Stimulated activated CD8-positive, alpha-beta memory T cell treated with anti-CD3 and anti-CD28 coated beads, Interleukin-12 subunit alpha, Interleukin-12 subunit beta, amount 100 ng/mL, for 1 hour (primary cell): ENCODE measurements at regions not wholly inside any gene's neighbourhood (a gene's known extent, or its start where the extent isn't known, plus 50 kb on each side); places are given as distances from the start of the nearest gene placed in this dataset.
"Not testable (repeated sequence)": the region's sequence is repeated elsewhere in the genome, so short reads cannot be mapped to it uniquely, and the experiment has no call there.

Source experiments
- DNase-seq: peaks from one replicate; pipeline ENCODE4 v3.0.0-alpha.2; 2020; ENCODE audit warnings: low read depth

- no peak for DNase-seq
Measured at GRCh38 chr3:35849496-35849895, 210.2 kb downstream of the ARPP21 start.

DNA sequence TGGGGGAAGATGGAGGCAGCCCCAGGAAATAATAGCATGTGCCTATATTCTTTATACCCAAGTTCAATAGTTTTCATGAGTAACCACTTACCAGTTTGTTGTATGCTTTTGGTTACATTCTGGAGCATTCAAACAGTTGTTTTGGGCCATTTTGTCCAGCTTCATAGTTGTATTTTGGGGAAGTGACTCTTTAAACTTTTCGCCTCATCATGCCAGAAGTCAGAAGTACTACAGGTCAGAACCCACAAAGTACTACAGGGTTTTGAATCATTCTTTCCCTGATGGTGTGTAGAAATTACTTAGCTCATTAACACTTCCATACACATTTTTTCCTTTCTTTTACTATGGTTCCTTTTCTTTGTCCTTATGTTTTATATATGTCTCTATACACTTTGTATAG, 210.6 kb downstream of the ARPP21 start:
- no peak for DNase-seq

DNA sequence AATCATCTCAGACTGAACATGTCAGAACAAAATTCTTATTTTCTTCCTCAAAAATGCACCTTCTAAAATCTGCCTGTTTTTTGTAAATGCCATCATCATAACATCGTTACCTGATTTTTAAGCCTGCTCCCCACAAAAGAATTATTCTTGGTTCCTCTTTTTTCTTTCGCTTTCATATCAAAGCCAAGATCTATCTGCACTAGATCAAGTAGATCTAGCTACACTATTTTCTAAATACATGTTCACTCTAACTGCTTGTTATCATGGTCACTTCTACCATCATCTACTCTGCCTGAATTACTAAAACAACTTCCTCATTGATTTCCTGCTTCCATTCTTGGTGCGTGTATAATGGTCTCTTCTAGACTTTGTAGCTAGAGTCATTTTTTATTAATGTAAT, 217.7 kb downstream of the ARPP21 start:
- DNase-seq, result no peak

- no peak for DNase-seq
Measured at GRCh38 chr3:35862057-35862456, 222.7 kb downstream of the ARPP21 start.

GRCh38 chr3:35864871-35865270, 225.5 kb downstream of the ARPP21 start:
- no peak for DNase-seq

- no peak for DNase-seq
Measured at GRCh38 chr3:35867791-35868190, 228.5 kb downstream of the ARPP21 start.

GRCh38 chr3:35871009-35871408, 231.7 kb downstream of the ARPP21 start:
- no peak for DNase-seq

- DNase-seq, result no peak
Measured at GRCh38 chr3:35883929-35884328, 244.6 kb downstream of the ARPP21 start.

GRCh38 chr3:35894735-35895134, 255.4 kb downstream of the ARPP21 start:
- DNase-seq, result no peak

DNA sequence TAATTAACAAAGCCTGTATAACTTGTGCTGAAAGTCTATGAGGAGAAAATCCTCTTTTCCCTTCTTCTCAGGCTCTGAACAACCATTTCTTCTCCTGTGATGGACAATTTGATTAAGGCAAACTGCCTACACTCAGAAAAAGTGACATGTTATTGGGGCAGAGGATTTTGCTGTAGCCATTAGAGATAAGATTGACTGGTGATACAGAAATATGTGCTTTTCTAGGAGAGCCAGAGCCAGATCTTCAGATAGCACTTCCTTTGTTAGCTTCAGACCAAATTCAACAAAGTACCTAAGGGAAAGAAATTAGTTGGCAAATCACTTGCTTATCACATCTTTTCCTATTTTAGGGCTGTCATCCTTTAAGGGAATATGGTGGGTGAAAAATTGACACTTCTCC, 259.9 kb downstream of the ARPP21 start:
- DNase-seq, result no peak

GRCh38 chr3:35900079-35900478, 260.8 kb downstream of the ARPP21 start:
- no peak for DNase-seq

DNA sequence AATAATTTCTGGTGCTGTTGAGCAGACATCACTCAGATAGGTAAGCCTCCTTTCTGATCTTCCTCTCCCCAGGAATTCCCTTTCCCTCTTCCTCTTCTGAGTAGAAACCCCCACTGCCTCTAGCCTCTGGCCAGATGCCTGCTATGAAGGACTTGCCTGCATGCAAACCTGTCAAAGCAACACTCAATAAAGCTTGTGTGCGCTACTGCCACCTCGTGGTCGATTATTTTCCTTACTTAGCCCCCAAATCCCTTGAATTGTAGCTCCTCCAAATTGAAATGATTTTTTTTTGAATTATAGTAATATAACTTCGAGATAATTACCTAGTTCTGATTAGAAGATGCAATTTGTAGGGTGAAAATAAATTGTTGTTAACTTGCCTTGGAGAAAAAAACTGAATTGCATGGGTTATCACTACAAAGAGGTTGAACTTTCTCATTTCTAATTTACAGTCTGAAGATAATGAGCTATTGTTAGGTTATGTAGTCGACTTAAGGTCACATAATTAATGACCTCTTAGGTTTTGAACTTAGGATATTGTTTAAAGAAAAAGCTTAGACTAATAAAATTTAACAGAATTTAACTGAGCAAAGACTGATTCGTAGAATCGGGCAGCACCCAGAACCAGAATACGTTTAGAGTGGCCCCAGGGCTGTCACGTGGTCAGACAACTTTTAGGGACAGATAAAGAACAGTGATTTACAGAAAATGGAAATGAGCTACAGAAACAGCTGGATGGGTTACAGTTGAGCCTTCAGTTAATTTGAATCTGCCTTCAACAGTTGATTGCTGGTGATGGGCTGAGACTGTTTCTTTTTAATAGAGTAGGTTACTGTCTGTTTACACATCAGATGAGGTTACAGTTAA, 269.3 kb downstream of the ARPP21 start:
- peak; percentile 7 for DNase-seq

DNA sequence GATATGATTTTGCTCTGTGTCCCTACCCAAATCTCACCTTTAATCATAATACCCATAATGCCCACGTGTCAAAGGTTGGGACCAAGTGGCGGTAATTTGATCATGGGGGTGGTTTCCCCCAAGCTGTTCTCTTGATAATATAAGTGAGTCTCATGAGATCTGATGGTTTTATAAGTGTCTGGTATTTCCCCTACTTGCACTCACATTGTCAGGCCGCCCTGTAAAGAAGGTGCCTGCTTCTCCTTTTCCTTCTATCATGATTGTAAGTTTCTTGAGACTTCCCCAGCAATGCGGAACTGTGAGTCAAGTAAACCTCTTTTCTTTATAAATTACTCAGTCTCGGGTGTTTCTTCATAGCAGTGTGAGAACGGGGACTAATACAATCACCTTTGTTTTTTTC, 279.8 kb downstream of the ARPP21 start:
- no peak for DNase-seq

DNA sequence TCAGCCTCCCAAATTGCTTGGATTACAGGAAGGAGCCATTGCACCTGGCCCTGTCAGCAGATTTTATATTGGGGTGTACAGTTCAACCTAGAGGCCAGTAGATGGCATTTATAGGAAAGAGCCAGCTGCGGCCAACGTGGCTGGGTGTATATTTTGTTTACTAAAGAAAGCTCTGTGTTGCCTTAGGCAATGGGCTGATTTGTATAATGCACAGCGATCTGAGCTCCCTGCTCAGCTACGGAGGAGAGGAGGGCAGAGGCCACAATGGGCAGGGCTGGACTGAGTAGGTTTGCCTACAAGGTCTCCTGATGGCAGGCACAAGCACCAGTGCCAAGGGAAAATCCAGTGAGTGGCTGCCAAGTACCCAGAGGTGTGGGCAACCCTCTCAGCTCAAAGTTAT, 282.4 kb downstream of the ARPP21 start:
- DNase-seq, result no peak

DNA sequence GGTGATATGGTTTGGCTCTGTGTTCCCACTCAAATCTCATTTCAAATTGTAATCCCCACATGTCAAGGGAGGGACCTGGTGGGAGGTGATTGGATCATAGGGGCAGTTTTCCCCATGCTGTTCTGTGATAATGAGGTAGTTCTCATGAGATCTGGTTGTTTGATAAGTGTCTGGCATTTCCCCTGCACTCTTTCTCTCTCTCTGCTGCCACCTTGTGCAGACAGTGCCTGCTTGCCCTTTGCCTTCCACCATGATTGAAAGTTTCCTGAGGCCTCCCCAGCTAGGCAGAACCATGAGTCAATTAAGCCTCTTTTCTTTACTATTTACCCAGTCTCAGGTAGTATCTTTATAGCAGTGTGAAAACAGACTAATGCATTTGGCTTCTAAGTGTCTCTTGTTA, 284.7 kb downstream of the ARPP21 start:
- not testable (repeated sequence) for DNase-seq

DNA sequence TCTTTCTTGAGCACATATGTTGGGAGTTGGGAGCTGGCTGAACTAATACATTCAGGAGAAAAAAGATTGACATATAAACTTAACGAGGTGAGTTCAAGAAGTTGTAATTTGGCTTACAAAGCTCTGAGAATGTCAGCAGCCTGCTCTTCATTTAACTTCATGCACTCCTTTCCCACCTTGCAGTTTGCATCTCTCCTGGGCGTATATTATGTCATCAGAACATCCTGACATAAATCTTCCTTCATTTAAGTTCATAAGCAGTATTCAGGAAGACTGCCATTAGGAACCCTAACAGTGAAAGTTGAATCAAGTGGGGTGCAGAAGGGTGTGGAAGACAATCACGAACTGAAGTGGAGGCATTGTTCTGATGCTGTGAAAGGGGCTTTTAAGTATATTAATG, 288.1 kb downstream of the ARPP21 start:
- DNase-seq, result no peak

DNA sequence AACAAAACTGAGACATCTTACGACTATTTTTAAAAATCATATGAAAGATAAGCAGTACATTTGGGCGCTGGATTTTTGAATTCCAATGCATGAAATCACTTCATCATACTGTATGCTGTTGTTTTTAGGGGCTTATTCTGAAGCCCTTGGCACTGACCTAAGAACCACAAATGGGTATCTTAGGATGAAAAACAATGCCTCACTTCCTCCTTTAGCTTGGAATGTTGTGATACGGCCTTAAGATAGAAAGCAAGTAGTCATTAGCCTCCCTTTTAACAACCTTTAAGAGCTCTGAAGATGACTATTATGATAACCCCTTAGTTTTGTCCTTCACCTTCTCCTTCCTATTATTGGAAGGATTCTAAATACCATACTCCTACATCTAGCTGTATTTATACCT, 289.8 kb downstream of the ARPP21 start:
- no peak for DNase-seq

DNA sequence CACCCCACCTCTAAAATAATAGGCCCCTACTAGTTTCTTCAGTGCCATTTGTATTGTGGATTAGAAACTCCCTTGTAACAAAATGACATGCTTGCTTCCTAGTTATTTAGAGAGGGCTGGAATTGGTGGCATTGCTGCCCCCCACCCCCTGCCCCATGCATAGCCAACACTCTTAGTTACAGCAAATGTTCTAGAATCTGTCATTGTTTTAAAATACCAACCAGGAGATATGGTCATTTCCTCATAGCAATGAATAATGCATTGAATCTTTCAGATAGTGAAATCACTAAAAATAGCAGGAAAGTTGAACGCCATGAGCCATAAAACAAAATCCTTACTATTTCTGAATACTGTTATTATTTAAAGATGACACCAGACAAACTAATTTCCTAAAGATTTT, 292.5 kb downstream of the ARPP21 start:
- no peak for DNase-seq

DNA sequence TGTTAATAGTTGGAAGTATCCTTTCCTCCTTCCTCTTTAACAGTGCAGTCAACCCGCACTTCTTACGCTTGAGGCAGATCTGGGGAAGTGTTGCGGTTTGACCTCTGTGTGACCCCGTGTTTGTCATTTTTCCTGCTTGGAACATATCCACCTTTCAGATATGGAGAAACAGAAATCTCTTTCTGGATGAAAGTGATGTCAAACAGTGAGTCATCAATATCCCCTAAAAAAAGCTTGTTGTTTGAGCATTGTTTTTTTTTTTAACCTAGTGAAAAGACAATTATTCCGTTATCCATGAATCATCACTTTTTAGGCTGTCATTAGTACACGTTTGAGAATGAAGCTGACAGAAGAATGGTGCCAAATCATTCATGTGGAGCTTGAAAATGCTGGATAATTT, 293.7 kb downstream of the ARPP21 start:
- no peak for DNase-seq

- DNase-seq, result no peak
Measured at GRCh38 chr3:35936571-35936970, 297.2 kb downstream of the ARPP21 start.

DNA sequence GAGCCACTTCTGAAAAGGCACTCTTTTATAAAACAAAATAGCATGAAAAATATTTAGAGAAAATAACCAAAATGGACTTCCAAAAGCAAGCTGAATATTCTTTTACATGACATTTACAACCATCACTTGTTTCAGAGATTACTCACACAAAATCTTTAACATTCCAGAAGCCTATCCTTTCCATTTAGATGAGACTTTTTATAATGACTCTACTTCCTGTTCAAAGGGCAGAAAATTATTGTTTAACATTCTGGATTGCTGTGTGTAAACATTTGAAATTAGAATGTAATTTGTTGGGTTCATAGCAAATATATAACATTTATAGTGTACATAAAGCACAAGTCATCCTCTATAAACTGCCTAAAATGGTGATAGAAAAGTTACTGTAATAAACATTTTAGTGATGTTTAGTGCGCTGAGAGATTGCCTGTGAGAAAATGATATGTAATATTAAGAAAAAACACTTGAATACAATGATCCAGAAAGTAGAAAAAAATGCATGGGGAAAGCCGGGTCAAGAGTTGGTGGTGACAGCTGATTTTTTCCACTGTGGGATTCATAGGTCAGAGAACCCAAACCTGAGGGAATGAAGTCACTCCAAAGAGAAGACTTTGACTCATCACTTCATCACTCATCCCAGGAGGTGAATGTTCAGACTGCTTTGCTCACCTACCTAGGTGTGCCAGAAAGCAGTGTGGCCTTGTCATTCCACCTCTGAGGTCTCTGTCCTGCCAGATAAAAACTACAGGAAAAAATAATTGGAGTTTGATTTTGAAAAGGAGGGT, 305.8 kb downstream of the ARPP21 start:
- DNase-seq, result no peak

GRCh38 chr3:35946121-35946853, 307.0 kb downstream of the ARPP21 start:
- no peak for DNase-seq
